SK-N-SH treated with all-trans-retinoic acid at 6 μM for 48 hours (cell line): ENCODE measurements at regions not wholly inside any gene's neighbourhood (a gene's known extent, or its start where the extent isn't known, plus 50 kb on each side); places are given as distances from the start of the nearest gene placed in this dataset.

Experiments used
- ATAC-seq: fragments of 200-7000 bp; cut with Tn5 transposase; 3 replicates; pipeline ENCODE4 v1.9.1; 2020; ENCODE audit warnings: mild to moderate bottlenecking, moderate library complexity
- ARNTL ChIP-seq: fragments of 450-650 bp; formaldehyde crosslinking; IDR thresholded peaks from 2 replicates; pipeline ENCODE4 v1.5.0; 2020; ENCODE audit warnings: low read depth, mild to moderate bottlenecking, moderate library complexity, borderline replicate concordance
- BACH2 ChIP-seq: fragments of 250-450 bp; sonication (Bioruptor Pico); IDR thresholded peaks from 2 replicates; pipeline ENCODE4 v1.9.0; 2021; ENCODE audit warnings: mild to moderate bottlenecking, borderline replicate concordance
- ESRRG ChIP-seq: fragments of 250-450 bp; sonication (Bioruptor Pico); IDR thresholded peaks from 2 replicates; pipeline ENCODE4 v1.6.1; 2021; ENCODE audit warnings: mild to moderate bottlenecking
- GLIS3 ChIP-seq: fragments of 250-450 bp; sonication (Bioruptor Pico); IDR thresholded peaks from 2 replicates; pipeline ENCODE4 v1.5.0; 2020; ENCODE audit warnings: mild to moderate bottlenecking, moderate library complexity
- PPARA ChIP-seq: fragments of 250-450 bp; sonication (Bioruptor Pico); IDR thresholded peaks from 2 replicates; pipeline ENCODE4 v1.5.0; 2020; ENCODE audit warnings: mild to moderate bottlenecking, borderline replicate concordance
- RARB ChIP-seq: fragments of 250-450 bp; sonication (Bioruptor Pico); IDR thresholded peaks from 2 replicates; pipeline ENCODE4 v1.8.0; 2021; ENCODE audit warnings: mild to moderate bottlenecking, moderate library complexity
- SNAI2 ChIP-seq: fragments of 250-450 bp; sonication (Bioruptor Pico); IDR thresholded peaks from 2 replicates; pipeline ENCODE4 v1.5.0; 2020; ENCODE audit warnings: mild to moderate bottlenecking, moderate library complexity
- TCF4 ChIP-seq: fragments of 250-450 bp; sonication (Bioruptor Pico); IDR thresholded peaks from 2 replicates; pipeline ENCODE4 v1.8.0; 2021; ENCODE audit warnings: mild to moderate bottlenecking, moderate library complexity, borderline replicate concordance
- TOX ChIP-seq: fragments of 250-450 bp; sonication (Bioruptor Pico); IDR thresholded peaks from 2 replicates; pipeline ENCODE4 v1.8.0; 2021; ENCODE audit warnings: mild to moderate bottlenecking, moderate library complexity, borderline replicate concordance
- ZFP3 ChIP-seq: fragments of 250-450 bp; sonication (Bioruptor Pico); IDR thresholded peaks from 2 replicates; pipeline ENCODE4 v1.5.0; 2020; ENCODE audit warnings: mild to moderate bottlenecking, moderate library complexity
- ZFP30 ChIP-seq: fragments of 450-650 bp; formaldehyde crosslinking; IDR thresholded peaks from 2 replicates; pipeline ENCODE4 v1.5.0; 2022; ENCODE audit warnings: mild to moderate bottlenecking, moderate library complexity
- ZNF70 ChIP-seq: fragments of 450-650 bp; formaldehyde crosslinking; IDR thresholded peaks from 2 replicates; pipeline ENCODE4 v1.5.0; 2020; ENCODE audit warnings: mild to moderate bottlenecking, moderate library complexity
- ZNF8 ChIP-seq: fragments of 450-650 bp; formaldehyde crosslinking; IDR thresholded peaks from 2 replicates; pipeline ENCODE4 v1.5.0; 2020; ENCODE audit warnings: mild to moderate bottlenecking, moderate library complexity
- TF ChIP-seq, protein P1 (sequence below): fragments of 250-450 bp; sonication (Bioruptor Pico); IDR thresholded peaks from 2 replicates; pipeline ENCODE4 v1.5.1; 2021; ENCODE audit warnings: mild to moderate bottlenecking, moderate library complexity
- TF ChIP-seq, protein P2 (sequence below): fragments of 250-450 bp; sonication (Bioruptor Pico); IDR thresholded peaks from 2 replicates; pipeline ENCODE4 v1.8.0; 2021; ENCODE audit warnings: low read depth, mild to moderate bottlenecking, moderate library complexity, borderline replicate concordance
- TF ChIP-seq, protein P3 (sequence below): fragments of 250-450 bp; sonication (Bioruptor Pico); IDR thresholded peaks from 2 replicates; pipeline ENCODE4 v1.5.0; 2020; ENCODE audit warnings: mild to moderate bottlenecking, moderate library complexity
- TF ChIP-seq, protein P4 (sequence below): fragments of 250-450 bp; sonication (Bioruptor Pico); IDR thresholded peaks from 2 replicates; pipeline ENCODE4 v1.8.0; 2020; ENCODE audit warnings: mild to moderate bottlenecking, moderate library complexity, borderline replicate concordance
- TF ChIP-seq, protein P5 (sequence below): fragments of 250-450 bp; sonication (Bioruptor Pico); IDR thresholded peaks from 2 replicates; pipeline ENCODE4 v1.5.1; 2020; ENCODE audit warnings: low read depth, mild to moderate bottlenecking, moderate library complexity

DNA sequence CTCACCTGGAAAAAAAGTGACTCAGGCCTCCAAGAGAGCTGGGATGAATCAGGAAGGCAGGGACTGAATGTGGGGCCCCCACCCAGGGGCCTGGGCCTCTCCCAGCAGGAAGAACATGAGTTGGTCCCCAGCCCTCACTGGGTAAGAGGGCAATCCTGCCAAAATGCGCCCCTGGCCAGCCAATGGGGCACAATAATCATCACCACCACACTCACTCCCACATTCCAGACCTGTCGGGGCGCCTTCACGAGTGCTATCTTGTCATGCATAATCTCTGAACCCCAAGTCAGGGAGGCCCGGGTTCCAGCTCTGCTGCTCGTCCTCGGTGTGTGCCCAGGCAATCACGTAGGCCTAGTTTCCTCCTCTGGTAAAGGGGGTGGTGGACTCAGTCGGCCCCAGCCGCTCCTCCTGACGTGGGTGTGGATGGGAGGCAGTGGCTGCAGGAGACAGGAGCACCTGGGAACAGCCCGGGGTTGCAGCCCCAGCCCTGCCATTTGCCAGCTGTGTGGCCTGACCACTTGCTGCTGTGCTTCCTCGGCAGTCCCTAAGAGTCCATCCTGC is 115.1 kb downstream of the CYP26B1 start:
- no peak for ATAC-seq
- TF ChIP-seq, protein P1, sequence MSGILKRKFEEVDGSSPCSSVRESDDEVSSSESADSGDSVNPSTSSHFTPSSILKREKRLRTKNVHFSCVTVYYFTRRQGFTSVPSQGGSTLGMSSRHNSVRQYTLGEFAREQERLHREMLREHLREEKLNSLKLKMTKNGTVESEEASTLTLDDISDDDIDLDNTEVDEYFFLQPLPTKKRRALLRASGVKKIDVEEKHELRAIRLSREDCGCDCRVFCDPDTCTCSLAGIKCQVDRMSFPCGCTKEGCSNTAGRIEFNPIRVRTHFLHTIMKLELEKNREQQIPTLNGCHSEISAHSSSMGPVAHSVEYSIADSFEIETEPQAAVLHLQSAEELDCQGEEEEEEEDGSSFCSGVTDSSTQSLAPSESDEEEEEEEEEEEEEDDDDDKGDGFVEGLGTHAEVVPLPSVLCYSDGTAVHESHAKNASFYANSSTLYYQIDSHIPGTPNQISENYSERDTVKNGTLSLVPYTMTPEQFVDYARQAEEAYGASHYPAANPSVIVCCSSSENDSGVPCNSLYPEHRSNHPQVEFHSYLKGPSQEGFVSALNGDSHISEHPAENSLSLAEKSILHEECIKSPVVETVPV (CRISPR knock-in tag): no peak
- no peak for TF ChIP-seq ARNTL (CRISPR knock-in tag)
- no peak for TF ChIP-seq ZFP30

DNA sequence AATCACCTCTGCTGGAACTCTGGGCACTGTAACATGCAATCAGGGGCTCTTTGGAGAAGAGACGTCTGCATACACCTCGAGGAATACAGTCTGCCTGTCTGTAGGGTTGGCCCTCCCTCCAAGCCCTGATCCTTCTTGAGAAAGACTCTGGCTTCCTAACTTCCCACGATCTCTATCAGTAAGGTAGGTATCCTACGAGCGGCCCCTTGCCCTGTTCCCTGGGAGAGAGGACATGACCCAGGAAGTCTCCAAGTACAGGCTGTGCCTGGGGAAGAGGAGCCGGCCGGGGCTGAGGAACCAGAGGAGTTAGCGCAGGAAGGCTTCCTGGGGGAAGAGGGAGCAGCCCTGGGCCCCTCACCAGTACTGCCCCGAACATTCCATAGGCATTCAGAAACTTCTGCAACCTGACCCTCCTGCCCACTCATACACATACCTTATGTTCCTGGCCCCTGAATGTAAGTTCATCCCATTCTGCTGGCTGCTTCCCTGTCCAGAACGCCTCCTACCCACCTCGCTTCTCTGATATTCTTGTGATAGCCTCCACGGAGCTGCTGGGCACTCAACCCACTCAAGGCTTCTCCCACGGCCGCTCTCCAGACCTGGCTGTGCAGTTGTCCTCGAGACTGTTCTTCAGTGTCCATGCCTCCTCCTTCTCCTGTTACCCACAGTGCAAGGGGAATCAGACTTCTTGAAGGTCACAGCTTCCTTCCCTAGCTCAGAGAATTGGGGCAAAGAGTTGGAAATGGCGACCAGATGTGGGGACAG is 116.1 kb downstream of the CYP26B1 start:
- no peak for ATAC-seq
- no peak for TF ChIP-seq RARB (CRISPR knock-in tag)
- no peak for TF ChIP-seq ZFP3
- no peak for TF ChIP-seq TCF4 (CRISPR knock-in tag)
- no peak for TF ChIP-seq ZNF8 (CRISPR knock-in tag)
- TF ChIP-seq SNAI2 (CRISPR knock-in tag): no peak
- TF ChIP-seq BACH2 (CRISPR knock-in tag): no peak
- no peak for TF ChIP-seq ZNF70
- TF ChIP-seq, protein P2, sequence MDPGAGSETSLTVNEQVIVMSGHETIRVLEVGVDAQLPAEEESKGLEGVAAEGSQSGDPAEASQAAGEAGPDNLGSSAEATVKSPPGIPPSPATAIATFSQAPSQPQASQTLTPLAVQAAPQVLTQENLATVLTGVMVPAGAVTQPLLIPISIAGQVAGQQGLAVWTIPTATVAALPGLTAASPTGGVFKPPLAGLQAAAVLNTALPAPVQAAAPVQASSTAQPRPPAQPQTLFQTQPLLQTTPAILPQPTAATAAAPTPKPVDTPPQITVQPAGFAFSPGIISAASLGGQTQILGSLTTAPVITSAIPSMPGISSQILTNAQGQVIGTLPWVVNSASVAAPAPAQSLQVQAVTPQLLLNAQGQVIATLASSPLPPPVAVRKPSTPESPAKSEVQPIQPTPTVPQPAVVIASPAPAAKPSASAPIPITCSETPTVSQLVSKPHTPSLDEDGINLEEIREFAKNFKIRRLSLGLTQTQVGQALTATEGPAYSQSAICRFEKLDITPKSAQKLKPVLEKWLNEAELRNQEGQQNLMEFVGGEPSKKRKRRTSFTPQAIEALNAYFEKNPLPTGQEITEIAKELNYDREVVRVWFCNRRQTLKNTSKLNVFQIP (CRISPR knock-in tag): no peak
- TF ChIP-seq, protein P3, sequence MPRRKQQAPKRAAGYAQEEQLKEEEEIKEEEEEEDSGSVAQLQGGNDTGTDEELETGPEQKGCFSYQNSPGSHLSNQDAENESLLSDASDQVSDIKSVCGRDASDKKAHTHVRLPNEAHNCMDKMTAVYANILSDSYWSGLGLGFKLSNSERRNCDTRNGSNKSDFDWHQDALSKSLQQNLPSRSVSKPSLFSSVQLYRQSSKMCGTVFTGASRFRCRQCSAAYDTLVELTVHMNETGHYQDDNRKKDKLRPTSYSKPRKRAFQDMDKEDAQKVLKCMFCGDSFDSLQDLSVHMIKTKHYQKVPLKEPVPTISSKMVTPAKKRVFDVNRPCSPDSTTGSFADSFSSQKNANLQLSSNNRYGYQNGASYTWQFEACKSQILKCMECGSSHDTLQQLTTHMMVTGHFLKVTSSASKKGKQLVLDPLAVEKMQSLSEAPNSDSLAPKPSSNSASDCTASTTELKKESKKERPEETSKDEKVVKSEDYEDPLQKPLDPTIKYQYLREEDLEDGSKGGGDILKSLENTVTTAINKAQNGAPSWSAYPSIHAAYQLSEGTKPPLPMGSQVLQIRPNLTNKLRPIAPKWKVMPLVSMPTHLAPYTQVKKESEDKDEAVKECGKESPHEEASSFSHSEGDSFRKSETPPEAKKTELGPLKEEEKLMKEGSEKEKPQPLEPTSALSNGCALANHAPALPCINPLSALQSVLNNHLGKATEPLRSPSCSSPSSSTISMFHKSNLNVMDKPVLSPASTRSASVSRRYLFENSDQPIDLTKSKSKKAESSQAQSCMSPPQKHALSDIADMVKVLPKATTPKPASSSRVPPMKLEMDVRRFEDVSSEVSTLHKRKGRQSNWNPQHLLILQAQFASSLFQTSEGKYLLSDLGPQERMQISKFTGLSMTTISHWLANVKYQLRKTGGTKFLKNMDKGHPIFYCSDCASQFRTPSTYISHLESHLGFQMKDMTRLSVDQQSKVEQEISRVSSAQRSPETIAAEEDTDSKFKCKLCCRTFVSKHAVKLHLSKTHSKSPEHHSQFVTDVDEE (CRISPR knock-in tag): no peak
- TF ChIP-seq, protein P4, sequence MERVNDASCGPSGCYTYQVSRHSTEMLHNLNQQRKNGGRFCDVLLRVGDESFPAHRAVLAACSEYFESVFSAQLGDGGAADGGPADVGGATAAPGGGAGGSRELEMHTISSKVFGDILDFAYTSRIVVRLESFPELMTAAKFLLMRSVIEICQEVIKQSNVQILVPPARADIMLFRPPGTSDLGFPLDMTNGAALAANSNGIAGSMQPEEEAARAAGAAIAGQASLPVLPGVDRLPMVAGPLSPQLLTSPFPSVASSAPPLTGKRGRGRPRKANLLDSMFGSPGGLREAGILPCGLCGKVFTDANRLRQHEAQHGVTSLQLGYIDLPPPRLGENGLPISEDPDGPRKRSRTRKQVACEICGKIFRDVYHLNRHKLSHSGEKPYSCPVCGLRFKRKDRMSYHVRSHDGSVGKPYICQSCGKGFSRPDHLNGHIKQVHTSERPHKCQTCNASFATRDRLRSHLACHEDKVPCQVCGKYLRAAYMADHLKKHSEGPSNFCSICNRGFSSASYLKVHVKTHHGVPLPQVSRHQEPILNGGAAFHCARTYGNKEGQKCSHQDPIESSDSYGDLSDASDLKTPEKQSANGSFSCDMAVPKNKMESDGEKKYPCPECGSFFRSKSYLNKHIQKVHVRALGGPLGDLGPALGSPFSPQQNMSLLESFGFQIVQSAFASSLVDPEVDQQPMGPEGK (CRISPR knock-in tag): no peak

DNA sequence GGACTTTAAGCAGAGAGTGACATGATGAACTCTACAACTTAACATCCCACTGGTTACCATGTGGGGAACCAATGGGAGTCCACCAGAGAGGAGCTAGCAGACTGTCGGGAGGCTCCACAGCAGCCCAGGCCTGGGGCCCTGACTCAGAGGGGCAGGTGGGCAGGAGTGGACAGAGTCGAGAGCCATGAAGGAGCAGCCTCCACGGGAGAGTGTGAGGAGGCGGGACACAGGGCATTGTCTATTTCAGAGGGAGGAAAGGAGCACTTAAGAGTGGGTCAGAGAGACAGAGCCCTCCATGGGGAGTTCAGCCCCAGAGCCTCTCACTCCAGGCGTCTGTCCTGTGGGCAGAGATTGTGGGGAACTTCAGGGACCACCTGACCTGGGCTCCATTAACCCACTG is 118.7 kb downstream of the CYP26B1 start:
- no peak for ATAC-seq
- TF ChIP-seq, protein P5, sequence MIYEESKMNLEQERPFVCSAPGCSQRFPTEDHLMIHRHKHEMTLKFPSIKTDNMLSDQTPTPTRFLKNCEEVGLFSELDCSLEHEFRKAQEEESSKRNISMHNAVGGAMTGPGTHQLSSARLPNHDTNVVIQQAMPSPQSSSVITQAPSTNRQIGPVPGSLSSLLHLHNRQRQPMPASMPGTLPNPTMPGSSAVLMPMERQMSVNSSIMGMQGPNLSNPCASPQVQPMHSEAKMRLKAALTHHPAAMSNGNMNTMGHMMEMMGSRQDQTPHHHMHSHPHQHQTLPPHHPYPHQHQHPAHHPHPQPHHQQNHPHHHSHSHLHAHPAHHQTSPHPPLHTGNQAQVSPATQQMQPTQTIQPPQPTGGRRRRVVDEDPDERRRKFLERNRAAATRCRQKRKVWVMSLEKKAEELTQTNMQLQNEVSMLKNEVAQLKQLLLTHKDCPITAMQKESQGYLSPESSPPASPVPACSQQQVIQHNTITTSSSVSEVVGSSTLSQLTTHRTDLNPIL (CRISPR knock-in tag): no peak
- TF ChIP-seq ZNF8 (CRISPR knock-in tag) (no peak), BACH2 (CRISPR knock-in tag) (no peak), ZNF70 (no peak), PPARA (no peak), ESRRG (CRISPR knock-in tag) (no peak), GLIS3 (no peak), TCF4 (CRISPR knock-in tag) (no peak), RARB (CRISPR knock-in tag) (no peak), ZFP3 (no peak), TOX (CRISPR knock-in tag) (no peak), ZFP30 (no peak)
- TF ChIP-seq, protein P1 (CRISPR knock-in tag): no peak
- TF ChIP-seq, protein P3 (CRISPR knock-in tag): no peak
- TF ChIP-seq, all 23 proteins: peak for 0
